Uterus (tissue), 3 donors: ENCODE measurements at regions not wholly inside any gene's neighbourhood (a gene's known extent, or its start where the extent isn't known, plus 50 kb on each side); places are given as distances from the start of the nearest gene placed in this dataset.

Source experiments
- DNase-seq, 2 donors: peaks; one replicate each; pipeline ENCODE4 v3.0.0-alpha.2; 2019 to 2020
- H3K27ac ChIP-seq, 2 donors: fragments of 200-600 bp; sonication (generic); 1 replicate in 1 of 2; 2 replicates in 1 of 2; pipeline ENCODE4 v1.5.1; 2016 to 2018
- H3K27me3 ChIP-seq, 2 donors: fragments of 200-600 bp; sonication (generic); one replicate each; pipeline ENCODE4 v1.5.1; 2018 to 2019; ENCODE audit warnings: control low read depth in 1 of 2
- H3K36me3 ChIP-seq, 2 donors: fragments of 200-600 bp; sonication (generic); one replicate each; pipeline ENCODE4 v1.5.1; 2019; ENCODE audit warnings: control low read depth in 1 of 2
- H3K4me1 ChIP-seq, 2 donors: fragments of 200-600 bp; sonication (generic); one replicate each; pipeline ENCODE4 v1.5.1; 2018 to 2019; ENCODE audit warnings: control low read depth in 1 of 2
- H3K4me3 ChIP-seq, 2 donors: fragments of 200-600 bp; sonication (generic); 1 replicate in 1 of 2; 2 replicates in 1 of 2; pipeline ENCODE4 v1.5.1; 2018 to 2019; ENCODE audit warnings: mild to moderate bottlenecking in 1 of 2
- H3K9me3 ChIP-seq, 2 donors: fragments of 200-600 bp; sonication (generic); one replicate each; pipeline ENCODE4 v1.5.1; 2019; ENCODE audit warnings: control low read depth in 1 of 2
- POLR2A ChIP-seq, 2 donors: fragments of 450-650 bp; IDR thresholded peaks; one replicate each; pipeline ENCODE4 v1.6.1; 2016; ENCODE audit warnings: antibody characterized with exemption in 2 of 2, mild to moderate bottlenecking in 1 of 2, moderate library complexity in 1 of 2
- intact Hi-C: fragments of 100-400 bp; cut with DNase I; formaldehyde crosslinking; loops from one replicate; pipeline ENCODE4 v1.15.1; 2023; ENCODE audit warnings: low total_unique reads
- TF ChIP-seq, protein P1 (sequence below), 4 experiments: fragments of 200-600 bp in 2 of 4; fragments of 450-650 bp in 2 of 4; sonication (generic) in 2 of 4; IDR thresholded peaks; one replicate each; pipeline ENCODE4 v1.5.1; 2016 to 2019; ENCODE audit warnings: antibody characterized with exemption in 4 of 4, mild to moderate bottlenecking in 2 of 4, moderate library complexity in 1 of 4
- donor health status: DM: yes; HTN: yes; CAD: no.

DNA sequence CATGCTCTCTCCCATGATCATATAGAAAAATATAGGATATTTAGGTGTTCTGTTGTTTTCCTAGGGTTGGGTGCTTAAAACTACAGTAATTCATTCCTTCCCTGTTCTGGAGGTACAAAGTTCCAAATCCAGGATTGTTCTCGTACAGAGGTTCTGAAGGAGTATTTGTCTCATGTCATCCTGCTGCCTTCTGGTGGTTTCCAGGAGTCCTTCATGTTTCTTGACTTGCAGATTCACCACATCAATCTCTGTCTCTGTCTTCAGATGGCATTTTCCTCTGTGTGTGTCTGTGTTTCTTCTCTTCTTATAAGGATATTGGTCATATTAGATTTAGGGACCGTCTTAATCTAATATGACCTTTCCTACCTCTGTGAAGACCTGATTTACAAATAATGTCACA, 397.9 kb downstream of the NYAP2 start:
- DNase-seq = no peak
- Histone ChIP-seq H3K4me1 (no peaks in the 10 kb centered on the region), H3K4me3 (no peak overlapping the region), H3K9me3 (no peaks in the 10 kb centered on the region), H3K27ac (no peak overlapping the region), H3K27me3 (no peaks in the 10 kb centered on the region), H3K36me3 (no peaks in the 10 kb centered on the region)
- no peak for TF ChIP-seq POLR2A (IDR thresholded peaks at IDR 0.05)
- TF ChIP-seq, protein P1, sequence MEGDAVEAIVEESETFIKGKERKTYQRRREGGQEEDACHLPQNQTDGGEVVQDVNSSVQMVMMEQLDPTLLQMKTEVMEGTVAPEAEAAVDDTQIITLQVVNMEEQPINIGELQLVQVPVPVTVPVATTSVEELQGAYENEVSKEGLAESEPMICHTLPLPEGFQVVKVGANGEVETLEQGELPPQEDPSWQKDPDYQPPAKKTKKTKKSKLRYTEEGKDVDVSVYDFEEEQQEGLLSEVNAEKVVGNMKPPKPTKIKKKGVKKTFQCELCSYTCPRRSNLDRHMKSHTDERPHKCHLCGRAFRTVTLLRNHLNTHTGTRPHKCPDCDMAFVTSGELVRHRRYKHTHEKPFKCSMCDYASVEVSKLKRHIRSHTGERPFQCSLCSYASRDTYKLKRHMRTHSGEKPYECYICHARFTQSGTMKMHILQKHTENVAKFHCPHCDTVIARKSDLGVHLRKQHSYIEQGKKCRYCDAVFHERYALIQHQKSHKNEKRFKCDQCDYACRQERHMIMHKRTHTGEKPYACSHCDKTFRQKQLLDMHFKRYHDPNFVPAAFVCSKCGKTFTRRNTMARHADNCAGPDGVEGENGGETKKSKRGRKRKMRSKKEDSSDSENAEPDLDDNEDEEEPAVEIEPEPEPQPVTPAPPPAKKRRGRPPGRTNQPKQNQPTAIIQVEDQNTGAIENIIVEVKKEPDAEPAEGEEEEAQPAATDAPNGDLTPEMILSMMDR (IDR thresholded peaks at IDR 0.05) = peak in 2 of 4 experiments; percentile 14 to 38
- intact Hi-C loops = no loop called here

DNA sequence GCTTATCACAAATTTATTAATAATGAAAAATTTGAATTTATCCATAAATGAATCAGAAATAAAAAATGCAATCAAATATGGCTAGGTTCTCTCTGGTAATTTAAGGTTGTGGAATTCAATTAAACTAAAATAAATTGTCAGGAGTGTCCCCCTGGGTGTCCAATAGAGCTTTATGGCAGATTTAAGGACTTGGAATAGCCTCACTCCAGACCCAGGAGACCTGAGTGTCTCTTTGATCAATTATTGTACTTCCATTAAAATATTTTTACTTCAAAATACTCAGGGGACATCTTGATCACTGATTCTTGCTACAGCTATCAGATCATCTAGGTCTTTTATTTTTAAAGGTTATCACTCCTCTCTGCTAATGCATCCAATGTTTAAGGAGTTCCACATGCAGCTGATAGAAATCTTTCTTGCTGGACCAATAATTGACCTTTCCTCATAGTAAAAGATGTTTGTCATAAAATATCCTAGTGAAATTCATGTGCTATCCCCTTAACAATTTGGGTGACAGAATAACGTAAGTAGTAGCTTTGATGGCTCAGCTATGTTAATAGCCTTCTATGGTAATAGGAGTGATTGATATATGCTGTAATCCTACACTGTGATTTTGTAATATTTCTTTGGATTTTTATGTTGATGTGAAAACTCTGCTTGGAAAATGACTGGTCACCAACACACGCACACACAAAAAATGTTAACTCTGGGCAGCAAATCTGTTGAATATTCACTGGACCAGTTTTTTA, 395.3 kb downstream of the NYAP2 start:
- Histone ChIP-seq H3K27me3 (no peaks in the 10 kb centered on the region), H3K36me3 (no peaks in the 10 kb centered on the region), H3K9me3 (no peaks in the 10 kb centered on the region), H3K4me1 (no peaks in the 10 kb centered on the region), H3K4me3 (no peak overlapping the region), H3K27ac (no peak overlapping the region)
- intact Hi-C loops = no loop called here
- TF ChIP-seq, protein P1 (IDR thresholded peaks at IDR 0.05) = no peak
- TF ChIP-seq POLR2A (IDR thresholded peaks at IDR 0.05) = no peak
- no peak for DNase-seq

DNA sequence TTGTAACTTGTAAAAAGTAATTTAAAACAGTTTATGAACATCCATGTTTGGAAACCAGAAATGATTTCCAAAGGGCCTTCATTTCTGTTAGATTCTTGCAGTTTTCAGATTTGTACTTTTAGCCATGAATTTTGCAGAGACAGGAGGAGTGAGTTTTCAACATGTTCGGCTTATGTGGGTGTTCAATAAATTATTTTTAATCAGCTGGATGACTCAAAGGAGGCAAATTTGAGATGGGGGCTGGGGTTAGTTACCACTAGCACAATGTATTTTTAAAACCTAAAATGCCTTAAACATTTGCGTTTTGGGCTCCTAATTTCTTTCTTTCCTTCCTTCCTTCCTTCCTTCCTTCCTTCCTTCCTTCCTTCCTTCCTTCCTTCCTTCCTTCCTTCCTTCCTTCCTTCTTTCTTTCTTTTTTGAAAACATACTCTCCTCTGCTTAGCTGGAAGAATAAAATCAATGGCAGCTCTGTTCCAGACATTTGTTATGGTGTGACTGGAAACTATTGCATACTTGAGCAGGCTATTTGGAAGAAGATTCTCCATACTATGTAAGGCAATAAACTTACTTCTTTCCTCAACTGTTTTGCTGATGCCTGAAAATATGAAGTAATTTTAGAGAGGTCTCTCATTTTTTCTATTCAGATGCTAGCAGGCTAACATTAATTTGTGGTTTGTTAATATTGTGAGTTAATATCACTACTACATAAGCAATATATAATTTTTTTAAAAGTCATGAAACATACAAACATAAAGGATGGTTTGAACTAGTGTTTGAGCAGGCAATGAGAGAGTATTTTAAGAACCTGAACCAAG, 394.4 kb downstream of the NYAP2 start:
- no peaks in the 10 kb centered on the region for H3K4me1 ChIP-seq

DNA sequence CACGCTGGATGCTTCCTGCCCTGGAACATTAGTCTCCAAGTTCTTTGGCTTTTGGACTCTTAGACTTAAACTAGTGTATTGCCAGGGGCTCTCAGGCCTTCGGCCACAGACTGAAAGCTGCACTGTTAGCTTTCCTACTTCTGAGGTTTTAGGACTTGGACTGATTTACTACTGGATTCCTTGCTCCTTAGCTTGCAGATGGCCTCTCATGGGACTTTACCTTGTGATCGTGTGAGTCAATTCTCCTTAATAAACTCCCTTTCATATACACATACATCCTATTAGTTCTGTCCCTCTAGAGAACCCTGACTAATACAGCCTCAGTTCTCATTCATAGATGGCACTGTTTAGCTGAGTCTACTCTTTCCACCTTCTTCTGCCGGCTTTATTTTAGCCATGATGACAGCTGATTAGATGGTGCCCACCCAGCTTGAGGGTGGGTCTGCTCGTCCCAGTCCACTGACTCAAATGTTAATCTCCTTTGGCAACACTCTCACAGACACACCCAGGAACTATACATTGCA, 389.1 kb downstream of the NYAP2 start:
- Histone ChIP-seq H3K36me3 (no peaks in the 10 kb centered on the region), H3K9me3 (no peaks in the 10 kb centered on the region), H3K4me1 (no peaks in the 10 kb centered on the region), H3K4me3 (no peak overlapping the region), H3K27ac (peak overlapping the region in 1 of 2 donors; percentile 6), H3K27me3 (no peaks in the 10 kb centered on the region)
- no peak for TF ChIP-seq POLR2A (IDR thresholded peaks at IDR 0.05)
- TF ChIP-seq, protein P1 (IDR thresholded peaks at IDR 0.05) = no peak
- no peak for DNase-seq
- intact Hi-C loops = no loop called here

More for the DNA sequence above, 394.4 kb downstream of the NYAP2 start:
- intact Hi-C loops = no loop called here
- Histone ChIP-seq H3K9me3 (no peaks in the 10 kb centered on the region), H3K36me3 (no peaks in the 10 kb centered on the region), H3K4me3 (no peak overlapping the region), H3K27ac (no peak overlapping the region), H3K27me3 (no peaks in the 10 kb centered on the region)
- TF ChIP-seq POLR2A (IDR thresholded peaks at IDR 0.05) = no peak
- TF ChIP-seq, protein P1 (IDR thresholded peaks at IDR 0.05) = no peak
- DNase-seq = no peak

DNA sequence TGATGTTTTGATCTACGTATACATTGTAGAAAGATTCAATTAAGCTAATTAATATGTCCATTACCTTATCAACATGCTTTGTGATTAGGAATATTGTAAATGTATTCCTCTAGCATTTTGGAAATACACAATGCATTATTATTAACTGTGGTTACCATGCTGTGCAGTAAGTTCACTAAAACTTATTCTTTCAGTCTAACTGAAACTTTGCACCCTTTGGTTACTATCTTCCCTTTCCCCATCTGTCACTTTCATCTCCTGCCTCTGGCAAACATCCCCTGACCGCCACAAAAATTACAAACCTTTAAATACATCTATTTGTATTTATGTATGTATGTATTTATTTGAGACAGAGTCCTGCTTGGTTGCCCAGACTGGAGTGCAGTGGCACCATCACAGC, 388.0 kb downstream of the NYAP2 start:
- no peak overlapping the region for H3K4me3 ChIP-seq
- no peak overlapping the region for H3K27ac ChIP-seq
- no peaks in the 10 kb centered on the region for H3K36me3 ChIP-seq
- DNase-seq = no peak
- no peak for TF ChIP-seq POLR2A (IDR thresholded peaks at IDR 0.05)
- TF ChIP-seq, protein P1 (IDR thresholded peaks at IDR 0.05) = no peak
- H3K9me3 ChIP-seq = no peaks in the 10 kb centered on the region
- H3K4me1 ChIP-seq = no peaks in the 10 kb centered on the region
- intact Hi-C loops = no loop called here
- no peaks in the 10 kb centered on the region for H3K27me3 ChIP-seq
